ENCODE measurements at regions not wholly inside any gene's neighbourhood (a gene's known extent, or its start where the extent isn't known, plus 50 kb on each side); places are given as distances from the start of the nearest gene placed in this dataset.

DNA sequence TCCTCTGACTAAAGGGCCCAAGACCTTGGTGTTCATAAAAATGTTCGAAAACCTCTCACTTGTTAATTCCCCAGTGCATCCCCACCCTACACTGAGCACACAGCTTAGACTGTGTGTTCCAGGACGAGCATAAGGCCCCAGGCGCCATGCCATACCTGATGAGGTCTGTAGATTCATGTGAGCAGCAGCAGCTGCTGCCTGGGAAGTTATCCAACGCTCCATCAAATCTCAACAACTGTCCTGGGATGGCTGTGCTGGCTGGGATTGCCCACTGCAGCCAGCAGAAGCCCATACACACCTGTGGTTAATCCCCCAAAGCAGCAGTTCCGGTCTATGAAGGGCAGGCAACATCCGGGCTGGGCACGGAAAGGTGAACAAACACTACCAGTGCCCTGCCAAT is 391.2 kb downstream of the IL20RB start:
- no peak for TF ChIP-seq POLR2A (IDR thresholded peaks at IDR 0.05; ENCODE audit: low read length)
- no peak for TF ChIP-seq GATA1 (IDR thresholded peaks at IDR 0.05; ENCODE audit: low read depth, low read length)
